ENCODE measurements at regions not wholly inside any gene's neighbourhood (a gene's known extent, or its start where the extent isn't known, plus 50 kb on each side); places are given as distances from the start of the nearest gene placed in this dataset.

GRCh38 chr12:9325471-9325870 is 117.3 kb upstream of the PZP start:
- Histone ChIP-seq H3K27ac (ENCODE audit: low read depth in 1 of 2, low read length in 2 of 2) (no peak overlapping the region), H3K9ac (ENCODE audit: low read depth in 1 of 2, low read length in 2 of 2) (no peak overlapping the region)

GRCh38 chr12:9324782-9325181 is 116.6 kb upstream of the PZP start:
- H3K9me3 ChIP-seq (ENCODE audit: control insufficient read depth in 4 of 4, low read length in 3 of 4): no peaks in the 10 kb centered on the region

More at GRCh38 chr12:9325471-9325870, 117.3 kb upstream of the PZP start:
- no peaks in the 10 kb centered on the region for H3K27me3 ChIP-seq (ENCODE audit: control insufficient read depth in 4 of 4, insufficient read depth in 4 of 4, low read length in 3 of 4)
- H3K4me3 ChIP-seq (ENCODE audit: low read depth in 1 of 3, low read length in 3 of 3): no peak overlapping the region
- no peaks in the 10 kb centered on the region for H3K9me3 ChIP-seq (ENCODE audit: control insufficient read depth in 4 of 4, low read length in 3 of 4)
- WGBS: 90% methylated on average over 10 of the region's 10 CpGs
- H3K4me1 ChIP-seq (ENCODE audit: control insufficient read depth in 4 of 4, insufficient read depth in 4 of 4, low read length in 3 of 4): no peaks in the 10 kb centered on the region
- H3K36me3 ChIP-seq (ENCODE audit: control insufficient read depth in 4 of 4, insufficient read depth in 3 of 4, low read depth in 1 of 4, low read length in 3 of 4): no peaks in the 10 kb centered on the region
- DNase-seq (ENCODE audit: low spot score): no peak
- no peak for TF ChIP-seq MAX (IDR thresholded peaks at IDR 0.05)
- TF ChIP-seq EGR1 (IDR thresholded peaks at IDR 0.05; ENCODE audit: low read depth in 2 of 2): no peak
- TF ChIP-seq ATF3 (IDR thresholded peaks at IDR 0.05): no peak

GRCh38 chr12:9323144-9323681 is 115.0 kb upstream of the PZP start:
- no peak overlapping the region for H3K27ac ChIP-seq (ENCODE audit: low read depth in 1 of 2, low read length in 2 of 2)
- WGBS: 80% methylated on average over 5 of the region's 5 CpGs
- H3K27me3 ChIP-seq (ENCODE audit: control insufficient read depth in 4 of 4, insufficient read depth in 4 of 4, low read length in 3 of 4): no peaks in the 10 kb centered on the region
- no peaks in the 10 kb centered on the region for H3K36me3 ChIP-seq (ENCODE audit: control insufficient read depth in 4 of 4, insufficient read depth in 3 of 4, low read depth in 1 of 4, low read length in 3 of 4)
- H3K4me1 ChIP-seq (ENCODE audit: control insufficient read depth in 4 of 4, insufficient read depth in 4 of 4, low read length in 3 of 4): no peaks in the 10 kb centered on the region
- no peak for TF ChIP-seq ZBTB33 (IDR thresholded peaks at IDR 0.05)
- no peak for TF ChIP-seq HNF4G (IDR thresholded peaks at IDR 0.05)
- no peak for TF ChIP-seq JUND (IDR thresholded peaks at IDR 0.05)
- no peak for TF ChIP-seq FOXA2 (IDR thresholded peaks at IDR 0.05)
- no peak for TF ChIP-seq GABPA (IDR thresholded peaks at IDR 0.05 in 1 of 2, conservative IDR thresholded peaks at IDR 0.05 in 1 of 2)
- no peak for TF ChIP-seq EGR1 (IDR thresholded peaks at IDR 0.05; ENCODE audit: low read depth in 2 of 2)
- TF ChIP-seq RAD21 (IDR thresholded peaks at IDR 0.05): no peak
- no peak for TF ChIP-seq ATF3 (IDR thresholded peaks at IDR 0.05)
- TF ChIP-seq YY1 (IDR thresholded peaks at IDR 0.05): no peak
- no peak for TF ChIP-seq RXRA (IDR thresholded peaks at IDR 0.05)
- no peak overlapping the region for H3K4me3 ChIP-seq (ENCODE audit: low read depth in 1 of 3, low read length in 3 of 3)
- H3K9me3 ChIP-seq (ENCODE audit: control insufficient read depth in 4 of 4, low read length in 3 of 4): no peaks in the 10 kb centered on the region
- no peak overlapping the region for H3K9ac ChIP-seq (ENCODE audit: low read depth in 1 of 2, low read length in 2 of 2)
- no peak for DNase-seq (ENCODE audit: low spot score)

More at GRCh38 chr12:9324782-9325181, 116.6 kb upstream of the PZP start:
- Histone ChIP-seq H3K4me1 (ENCODE audit: control insufficient read depth in 4 of 4, insufficient read depth in 4 of 4, low read length in 3 of 4) (no peaks in the 10 kb centered on the region), H3K27me3 (ENCODE audit: control insufficient read depth in 4 of 4, insufficient read depth in 4 of 4, low read length in 3 of 4) (no peaks in the 10 kb centered on the region), H3K9ac (ENCODE audit: low read depth in 1 of 2, low read length in 2 of 2) (no peak overlapping the region), H3K4me3 (ENCODE audit: low read depth in 1 of 3, low read length in 3 of 3) (no peak overlapping the region), H3K27ac (ENCODE audit: low read depth in 1 of 2, low read length in 2 of 2) (no peak overlapping the region), H3K36me3 (ENCODE audit: control insufficient read depth in 4 of 4, insufficient read depth in 3 of 4, low read depth in 1 of 4, low read length in 3 of 4) (no peaks in the 10 kb centered on the region)
- 93% methylated on average over 6 of the region's 6 CpGs for WGBS
- DNase-seq (ENCODE audit: low spot score): no peak
- no peak for TF ChIP-seq EGR1 (IDR thresholded peaks at IDR 0.05; ENCODE audit: low read depth in 2 of 2)
- TF ChIP-seq NR2F2 (IDR thresholded peaks at IDR 0.05): no peak
- no peak for TF ChIP-seq CTCF (IDR thresholded peaks at IDR 0.05; ENCODE audit: low read depth, low read length, missing input control)
- TF ChIP-seq RAD21 (IDR thresholded peaks at IDR 0.05): no peak
- no peak for TF ChIP-seq HNF4A (conservative IDR thresholded peaks at IDR 0.05)
- TF ChIP-seq SP1 (IDR thresholded peaks at IDR 0.05): no peak
- no peak for TF ChIP-seq FOXA1 (IDR thresholded peaks at IDR 0.05)
